PC-3 (cell line): ENCODE measurements at regions not wholly inside any gene's neighbourhood (a gene's known extent, or its start where the extent isn't known, plus 50 kb on each side); places are given as distances from the start of the nearest gene placed in this dataset.

Source experiments
- ATAC-seq: fragments of 200-7000 bp; cut with Tn5 transposase; 2 replicates; pipeline ENCODE4 v1.9.1; 2020; ENCODE audit warnings: mild to moderate bottlenecking, moderate library complexity
- BruUV-seq: library from RNA; stranded (reverse); fragments of 400-500 nt; replicated peaks from 2 replicates; lab custom pipeline; 2021; lab: Mats Ljungman, UMichigan
- CTCF ChIA-PET: fragments of 300-600 bp; sonication (Branson Sonifier 250); formaldehyde crosslinking; loops from one replicate; lab custom pipeline; 2022; ENCODE audit warnings: antibody characterized with exemption; lab: Charles Lee
- POLR2A ChIA-PET: fragments of 300-600 bp; sonication (Branson Sonifier 250); formaldehyde crosslinking; loops from one replicate; lab custom pipeline; 2022; ENCODE audit warnings: antibody characterized with exemption; ENCODE audit not compliant: unreplicated experiment; lab: Charles Lee
- DNase-seq: peaks from one replicate; pipeline ENCODE4 v3.0.0-alpha.2; 2015
- H2AFZ ChIP-seq: fragments of 300-600 bp; sonication (generic); 2 replicates; pipeline ENCODE4 v1.6.0; 2016; ENCODE audit warnings: antibody characterized with exemption, low read length
- H3F3A ChIP-seq: fragments of 300-600 bp; sonication (generic); one replicate; pipeline ENCODE4 v1.6.0; 2017; ENCODE audit warnings: antibody characterized with exemption, low read length, control low read depth, mild to moderate bottlenecking; ENCODE audit not compliant: unreplicated experiment
- H3K27ac ChIP-seq: fragments of 300-600 bp; sonication (generic); 2 replicates; pipeline ENCODE4 v1.5.1; 2016; ENCODE audit warnings: mild to moderate bottlenecking, low read length
- H3K27me3 ChIP-seq: fragments of 300-600 bp; sonication (generic); 2 replicates; pipeline ENCODE4 v1.6.1; 2016; ENCODE audit warnings: low read length, mixed read lengths
- H3K36me3 ChIP-seq: fragments of 300-600 bp; sonication (generic); 2 replicates; pipeline ENCODE4 v1.6.1; 2016; ENCODE audit warnings: low read depth, mixed run types, low read length, mixed read lengths
- H3K4me1 ChIP-seq: fragments of 300-600 bp; sonication (generic); 2 replicates; pipeline ENCODE4 v1.5.1; 2016; ENCODE audit warnings: low read length; ENCODE audit not compliant: insufficient read depth
- H3K4me2 ChIP-seq: fragments of 300-600 bp; sonication (generic); 2 replicates; pipeline ENCODE4 v1.6.0; 2016; ENCODE audit warnings: low read length
- H3K4me3 ChIP-seq: fragments of 300-600 bp; sonication (generic); 2 replicates; pipeline ENCODE4 v1.5.1; 2016; ENCODE audit warnings: mild to moderate bottlenecking, low read length, mixed read lengths
- H3K79me2 ChIP-seq: fragments of 300-600 bp; sonication (generic); 2 replicates; pipeline ENCODE4 v1.6.1; 2017; ENCODE audit warnings: low read length, mixed read lengths
- H3K9ac ChIP-seq: fragments of 300-600 bp; sonication (generic); 2 replicates; pipeline ENCODE4 v1.6.0; 2016; ENCODE audit warnings: mild to moderate bottlenecking, low read length
- H3K9me2 ChIP-seq: fragments of 300-600 bp; sonication (generic); replicated peaks from 2 replicates; pipeline ENCODE4 v1.6.1; 2016; ENCODE audit warnings: mixed run types, low read length, mixed read lengths
- H3K9me3 ChIP-seq: fragments of 300-600 bp; sonication (generic); 2 replicates; pipeline ENCODE4 v1.6.1; 2016; ENCODE audit warnings: low read length, mixed read lengths
- H4K20me1 ChIP-seq: fragments of 300-600 bp; sonication (generic); 2 replicates; pipeline ENCODE4 v1.6.1; 2016; ENCODE audit warnings: low read length, mixed read lengths
- EZH2 ChIP-seq: fragments of 300-600 bp; sonication (generic); IDR thresholded peaks from one replicate; pipeline ENCODE4 v1.6.1; 2017; ENCODE audit warnings: antibody characterized with exemption, mild to moderate bottlenecking, low read length; ENCODE audit not compliant: unreplicated experiment
- EZH2phosphoT487 ChIP-seq: fragments of 300-600 bp; sonication (generic); IDR thresholded peaks from 2 replicates; pipeline ENCODE4 v1.6.1; 2018; ENCODE audit warnings: mild to moderate bottlenecking, antibody characterized with exemption, low read length, borderline replicate concordance
- intact Hi-C: fragments of 100-400 bp; cut with micrococcal nuclease; formaldehyde crosslinking; loops from 2 replicates; pipeline ENCODE4 v1.9.0; 2023
- TF ChIP-seq, protein P1 (sequence below): fragments of 300-600 bp; sonication (generic); conservative IDR thresholded peaks from 2 replicates; pipeline ENCODE4 v1.5.1; 2017; ENCODE audit warnings: antibody characterized with exemption, low read depth, mild to moderate bottlenecking, low read length

DNA sequence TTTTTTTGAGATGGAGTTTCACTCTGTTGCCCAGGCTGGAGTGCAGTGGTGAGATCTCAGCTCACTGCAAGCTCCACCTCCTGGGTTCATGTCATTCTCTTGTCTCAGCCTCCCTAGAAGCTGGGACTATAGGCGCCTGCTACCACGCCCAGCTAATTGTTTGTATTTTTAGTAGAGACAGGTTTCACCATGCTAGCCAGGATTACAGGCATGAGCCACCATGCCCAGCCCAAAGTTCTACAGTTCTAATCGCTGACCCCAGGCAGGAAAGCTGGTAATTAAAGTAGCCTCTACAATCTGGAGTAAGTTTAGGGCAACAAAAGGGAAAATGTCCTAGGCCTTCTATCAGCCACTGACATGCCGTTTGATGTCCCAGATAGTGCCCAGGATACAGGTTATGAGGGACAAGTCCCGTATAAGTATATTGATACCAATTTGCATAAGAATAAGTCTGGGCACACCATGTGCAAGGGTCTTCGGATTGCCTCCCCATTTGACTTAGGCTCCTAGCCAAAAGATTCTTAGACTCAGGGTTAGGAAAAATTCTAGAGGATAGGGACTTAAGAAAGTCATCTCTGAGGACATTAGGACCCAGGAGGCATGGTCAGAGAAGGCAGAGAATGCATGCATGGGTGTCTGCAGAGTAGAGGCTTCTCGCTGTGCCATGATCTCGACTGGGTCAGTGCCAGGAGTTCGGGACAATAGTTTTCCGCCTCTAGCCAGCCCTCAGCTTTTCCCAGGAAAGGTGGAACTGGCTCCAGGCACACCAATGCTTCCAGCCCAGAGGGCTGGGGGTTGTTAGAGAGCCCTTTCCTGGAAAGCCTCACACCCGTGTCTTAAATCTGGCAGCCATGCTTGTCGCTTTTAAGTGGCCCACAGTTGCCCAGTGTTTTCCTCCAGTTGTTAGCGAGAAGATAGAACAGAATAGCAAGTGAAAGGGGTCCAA lies 1111.1 kb downstream of the TAF11L14 start:
- Histone ChIP-seq H3K27me3 (no peaks in the 10 kb centered on the region), H3K9me3 (no peaks in the 10 kb centered on the region), H2AFZ (peak overlapping the region; percentile 97), H3K9me2 (no peaks in the 10 kb centered on the region), H3K4me2 (peak overlapping the region; percentile 96), H3K36me3 (no peaks in the 10 kb centered on the region), H3K27ac (peak overlapping the region; percentile 60), H3K9ac (peak overlapping the region; percentile 79), H3K4me1 (peaks cover 14% of the 10 kb centered on the region), H3K79me2 (no peaks in the 10 kb centered on the region), H4K20me1 (no peaks in the 10 kb centered on the region), H3K4me3 (peak overlapping the region; percentile 82), H3F3A (no peaks in the 10 kb centered on the region)
- TF ChIP-seq, protein P1, sequence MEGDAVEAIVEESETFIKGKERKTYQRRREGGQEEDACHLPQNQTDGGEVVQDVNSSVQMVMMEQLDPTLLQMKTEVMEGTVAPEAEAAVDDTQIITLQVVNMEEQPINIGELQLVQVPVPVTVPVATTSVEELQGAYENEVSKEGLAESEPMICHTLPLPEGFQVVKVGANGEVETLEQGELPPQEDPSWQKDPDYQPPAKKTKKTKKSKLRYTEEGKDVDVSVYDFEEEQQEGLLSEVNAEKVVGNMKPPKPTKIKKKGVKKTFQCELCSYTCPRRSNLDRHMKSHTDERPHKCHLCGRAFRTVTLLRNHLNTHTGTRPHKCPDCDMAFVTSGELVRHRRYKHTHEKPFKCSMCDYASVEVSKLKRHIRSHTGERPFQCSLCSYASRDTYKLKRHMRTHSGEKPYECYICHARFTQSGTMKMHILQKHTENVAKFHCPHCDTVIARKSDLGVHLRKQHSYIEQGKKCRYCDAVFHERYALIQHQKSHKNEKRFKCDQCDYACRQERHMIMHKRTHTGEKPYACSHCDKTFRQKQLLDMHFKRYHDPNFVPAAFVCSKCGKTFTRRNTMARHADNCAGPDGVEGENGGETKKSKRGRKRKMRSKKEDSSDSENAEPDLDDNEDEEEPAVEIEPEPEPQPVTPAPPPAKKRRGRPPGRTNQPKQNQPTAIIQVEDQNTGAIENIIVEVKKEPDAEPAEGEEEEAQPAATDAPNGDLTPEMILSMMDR = no peak
- TF ChIP-seq EZH2 (no peak), EZH2phosphoT487 (no peak)
- CTCF ChIA-PET = no interaction called here
- TSS peak; percentile 68 for BruUV-seq
- POLR2A ChIA-PET = no interaction called here
- ATAC-seq (peak; percentile 66), DNase-seq (peak; percentile 32)
- intact Hi-C loops = loop anchor here (10.0 kb wide), 1 partner anchor 1219 kb away; no protein-coding TSS in a partner anchor

DNA sequence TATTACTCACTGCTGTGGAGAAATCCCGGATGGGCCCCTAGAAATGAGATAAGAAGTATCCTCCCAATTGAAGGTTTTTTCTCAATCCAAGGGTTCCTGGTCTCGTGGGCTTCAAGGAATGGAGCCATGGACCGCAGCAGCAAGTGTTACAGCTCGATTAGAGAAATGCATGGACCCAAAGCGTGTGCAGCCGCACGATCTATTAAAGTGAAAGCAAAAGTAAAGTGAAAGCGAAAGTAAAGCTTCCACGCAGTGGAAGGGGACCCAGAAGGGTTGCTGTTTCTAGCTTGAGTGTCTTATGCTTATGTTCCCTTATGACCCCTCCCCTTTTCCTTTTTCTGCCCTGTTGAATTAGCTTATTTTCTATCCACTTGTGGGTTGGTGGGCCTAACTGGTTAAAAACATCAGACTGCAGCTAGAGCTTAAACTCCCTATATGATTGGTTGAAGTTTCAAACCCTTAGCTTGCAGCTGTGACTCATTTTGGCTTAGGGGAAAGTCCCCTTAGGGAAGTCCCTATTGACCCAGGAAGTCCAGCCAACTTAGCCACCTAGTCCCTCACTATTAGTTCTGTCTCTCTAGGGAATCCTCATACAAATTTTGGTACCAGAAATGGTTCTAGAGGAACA lies 1111.8 kb downstream of the TAF11L14 start:
- ATAC-seq (peak; percentile 76), DNase-seq (peak; percentile 79)
- Histone ChIP-seq H3K9ac (peak overlapping the region; percentile 79), H3K4me2 (peak overlapping the region; percentile 96), H3F3A (no peaks in the 10 kb centered on the region), H3K9me2 (no peaks in the 10 kb centered on the region), H3K9me3 (no peaks in the 10 kb centered on the region), H3K36me3 (no peaks in the 10 kb centered on the region), H3K4me3 (peak overlapping the region; percentile 82), H3K27ac (peak overlapping the region; percentile 60), H3K79me2 (no peaks in the 10 kb centered on the region), H2AFZ (peak overlapping the region; percentile 97), H3K4me1 (peaks cover 14% of the 10 kb centered on the region), H4K20me1 (no peaks in the 10 kb centered on the region), H3K27me3 (no peaks in the 10 kb centered on the region)
- ChIA-PET CTCF (no interaction called here), POLR2A (no interaction called here)
- TF ChIP-seq EZH2 (no peak), EZH2phosphoT487 (no peak)
- TF ChIP-seq, protein P1 = no peak
- no TSS peak for BruUV-seq
- intact Hi-C loops = loop anchor here (10.0 kb wide), 1 partner anchor 1219 kb away; no protein-coding TSS in a partner anchor
